Activated CD4-positive, CD25-positive, alpha-beta regulatory T cell treated with anti-CD3 and anti-CD28 coated beads, Interleukin-2, amount 50 U/mL, for 72 hours (primary cell): ENCODE measurements at regions not wholly inside any gene's neighbourhood (a gene's known extent, or its start where the extent isn't known, plus 50 kb on each side); places are given as distances from the start of the nearest gene placed in this dataset.

Experiments
- DNase-seq: peaks from one replicate; pipeline ENCODE4 v3.0.0; 2021

DNA sequence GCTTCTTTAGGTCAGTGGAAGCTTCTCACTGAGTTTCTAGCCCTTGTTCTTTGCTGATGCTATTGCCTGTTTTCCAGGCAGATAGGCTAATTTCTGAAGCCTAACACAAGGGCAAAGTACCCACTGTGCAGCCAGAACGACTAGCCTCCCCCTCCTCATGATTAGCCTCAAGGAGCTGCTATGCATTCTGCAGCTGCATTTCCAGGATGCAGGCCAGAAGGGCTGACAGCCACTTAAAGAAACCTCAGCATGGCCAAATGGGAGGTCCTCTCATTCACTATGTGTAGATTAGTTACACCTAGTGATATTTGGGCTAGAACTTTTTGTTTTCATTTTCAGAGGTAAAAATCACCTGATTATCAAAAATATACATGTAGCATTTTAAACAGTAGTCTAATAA is 216.0 kb downstream of the RAD51AP2 start:
- no peak for DNase-seq

GRCh38 chr2:17301437-17301836 is 216.8 kb downstream of the RAD51AP2 start:
- no peak for DNase-seq

DNA sequence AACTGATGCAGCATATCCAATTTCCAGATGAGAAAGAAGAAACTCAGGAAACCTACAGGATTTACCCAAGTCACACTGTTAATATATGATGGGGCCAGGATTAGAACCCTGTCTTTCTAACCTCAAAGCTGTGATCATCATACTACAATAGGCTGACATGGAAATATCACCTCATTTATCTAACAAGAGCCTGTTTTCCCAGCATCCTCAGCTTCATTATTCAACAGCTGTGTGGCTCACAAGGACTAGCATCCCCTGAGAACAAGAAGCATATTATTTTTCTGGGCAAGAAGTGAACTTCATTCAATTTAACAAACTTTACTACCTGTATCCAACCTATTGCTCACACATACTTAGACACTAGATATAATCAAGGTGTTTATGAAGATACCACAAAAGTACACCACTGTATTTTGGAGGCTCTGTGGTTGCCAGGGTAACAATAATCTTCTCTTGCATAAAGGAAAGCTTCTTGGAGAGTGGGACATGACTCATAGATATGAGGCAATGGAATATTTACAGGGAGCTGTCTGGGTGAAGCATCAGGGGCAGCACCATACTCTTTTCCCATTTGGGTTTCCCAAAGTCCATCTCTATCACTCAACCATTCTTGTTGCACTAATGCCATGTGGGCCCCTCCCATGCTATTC is 218.2 kb downstream of the RAD51AP2 start:
- DNase-seq: no peak

DNA sequence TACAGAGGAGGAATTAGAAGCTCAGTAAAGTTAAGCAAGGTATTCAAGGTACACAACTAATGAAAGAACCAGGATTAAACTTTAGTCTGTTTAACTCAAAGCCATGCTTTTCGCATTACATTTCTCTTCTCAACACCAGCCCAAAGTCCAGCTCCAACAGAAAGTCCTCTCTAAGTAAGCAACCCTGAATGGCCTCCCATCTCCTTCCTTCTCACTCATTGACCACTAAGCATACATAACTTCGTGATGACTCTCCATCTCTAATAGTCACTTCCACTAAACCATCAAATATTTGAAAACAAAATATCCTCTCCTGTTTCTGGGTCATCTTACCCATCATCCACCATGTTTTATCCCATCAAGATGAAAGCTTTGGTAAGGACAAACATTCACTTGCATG is 219.8 kb downstream of the RAD51AP2 start:
- no peak for DNase-seq

GRCh38 chr2:17296686-17297085 is 221.6 kb downstream of the RAD51AP2 start:
- DNase-seq: no peak

- DNase-seq: no peak
Observed at GRCh38 chr2:17289669-17290068, 228.6 kb downstream of the RAD51AP2 start.

GRCh38 chr2:17287183-17287582 is 231.1 kb downstream of the RAD51AP2 start:
- DNase-seq: no peak

- DNase-seq: no peak
Observed at GRCh38 chr2:17282826-17283225, 235.4 kb downstream of the RAD51AP2 start.

DNA sequence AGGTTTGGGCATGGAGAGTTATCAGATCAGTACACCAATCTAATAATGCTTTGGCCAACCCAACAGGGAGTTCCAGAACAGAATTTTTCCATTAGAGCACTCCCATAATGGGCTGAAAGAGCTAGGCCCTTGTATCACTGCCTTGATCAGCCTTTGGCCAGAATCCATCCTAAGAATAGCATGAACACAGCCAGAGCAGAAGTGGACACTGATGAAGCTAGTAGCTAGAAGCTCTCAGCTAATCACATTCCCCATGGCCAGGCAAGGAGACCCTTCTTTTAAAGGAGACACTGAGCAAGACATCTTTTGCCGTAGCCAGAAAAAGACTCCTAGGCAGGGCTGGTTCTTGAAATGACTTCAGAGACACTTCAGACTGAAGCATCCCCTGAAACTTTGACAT is 236.0 kb downstream of the RAD51AP2 start:
- no peak for DNase-seq

- DNase-seq: no peak
Observed at GRCh38 chr2:17276220-17276619, 242.0 kb downstream of the RAD51AP2 start.

DNA sequence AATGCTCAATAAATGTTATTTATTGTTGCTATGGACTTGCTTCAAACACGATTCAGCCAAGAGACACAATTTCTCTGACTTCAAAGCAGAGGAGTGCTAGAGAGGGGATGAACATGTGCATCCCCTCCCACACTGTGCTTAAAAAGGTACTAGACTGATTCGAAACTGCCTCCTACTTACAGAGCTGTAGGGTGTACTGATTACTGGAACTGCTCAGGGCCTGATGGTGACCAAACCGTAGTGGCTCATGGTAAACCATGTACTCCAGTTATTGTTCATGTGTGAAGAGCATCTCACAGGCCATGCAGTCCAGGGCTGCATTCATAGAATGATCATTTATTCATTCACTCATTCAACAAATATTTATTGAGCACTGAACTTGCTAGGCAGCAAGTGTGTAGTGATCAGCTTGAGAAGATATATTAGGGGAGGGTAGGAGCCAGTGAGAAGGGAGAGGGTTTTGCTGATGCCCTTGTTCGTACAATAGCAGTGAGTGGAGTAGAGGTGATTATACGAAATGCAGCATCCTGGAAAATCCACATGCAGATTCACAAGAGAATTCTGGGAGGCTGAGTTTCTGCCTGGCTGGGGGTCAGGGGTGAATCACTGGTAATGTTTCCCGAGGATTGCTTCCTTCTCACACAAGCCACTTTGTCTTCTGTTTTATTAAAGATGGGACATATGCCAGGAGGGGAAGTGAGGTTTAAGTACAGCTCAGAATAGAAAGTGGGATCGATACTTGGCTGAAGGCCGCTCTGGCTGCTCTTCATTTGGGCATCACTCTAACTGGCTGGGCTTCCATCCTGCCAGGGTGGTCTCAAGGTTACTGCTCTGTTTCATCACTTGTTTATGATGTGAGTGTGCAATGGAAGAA is 245.4 kb downstream of the RAD51AP2 start:
- no peak for DNase-seq

GRCh38 chr2:17272170-17272569 is 246.1 kb downstream of the RAD51AP2 start:
- no peak for DNase-seq

DNA sequence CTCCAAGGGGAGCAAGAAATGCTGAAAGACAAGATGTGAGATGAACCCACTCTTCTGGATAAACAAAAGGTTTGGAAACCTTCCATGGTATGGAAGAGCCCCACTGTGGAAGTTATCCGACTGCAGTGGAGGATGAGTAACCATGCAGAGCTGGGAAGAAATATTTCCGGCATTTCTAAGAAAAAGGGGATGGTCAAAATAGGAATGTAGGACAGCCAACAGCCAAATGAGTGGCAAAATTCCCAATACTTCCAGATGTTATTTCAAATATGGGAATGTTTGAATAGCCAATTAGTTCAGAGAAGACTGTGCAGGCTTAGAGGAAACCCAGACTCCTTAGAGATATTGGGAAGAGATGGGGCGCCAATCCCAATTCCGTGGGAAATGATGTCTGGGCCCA is 246.8 kb downstream of the RAD51AP2 start:
- no peak for DNase-seq

- DNase-seq: no peak
Observed at GRCh38 chr2:17270894-17271293, 247.3 kb downstream of the RAD51AP2 start.

DNA sequence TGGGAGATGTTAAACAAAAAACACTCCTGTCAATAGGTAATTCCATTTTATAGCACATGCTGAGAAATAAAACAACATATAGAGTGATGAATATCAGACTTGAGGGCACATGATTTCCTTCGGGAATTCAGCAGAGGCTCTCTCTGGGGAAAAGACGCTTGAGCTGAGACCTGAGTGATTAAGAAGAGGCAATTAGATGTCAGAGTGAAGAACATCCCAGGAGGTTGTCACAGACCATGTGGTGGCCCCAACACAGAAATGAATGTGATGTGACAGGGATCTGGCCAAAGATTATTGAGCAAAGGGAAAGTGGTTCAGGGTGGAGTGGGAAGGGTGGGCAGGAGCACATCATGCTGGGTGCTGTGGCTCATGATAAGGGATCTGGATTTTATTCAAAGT is 254.7 kb downstream of the RAD51AP2 start:
- DNase-seq: no peak

GRCh38 chr2:17262854-17263569 is 255.2 kb downstream of the RAD51AP2 start:
- DNase-seq: no peak

GRCh38 chr2:17259613-17260012 is 258.6 kb downstream of the RAD51AP2 start:
- no peak for DNase-seq

DNA sequence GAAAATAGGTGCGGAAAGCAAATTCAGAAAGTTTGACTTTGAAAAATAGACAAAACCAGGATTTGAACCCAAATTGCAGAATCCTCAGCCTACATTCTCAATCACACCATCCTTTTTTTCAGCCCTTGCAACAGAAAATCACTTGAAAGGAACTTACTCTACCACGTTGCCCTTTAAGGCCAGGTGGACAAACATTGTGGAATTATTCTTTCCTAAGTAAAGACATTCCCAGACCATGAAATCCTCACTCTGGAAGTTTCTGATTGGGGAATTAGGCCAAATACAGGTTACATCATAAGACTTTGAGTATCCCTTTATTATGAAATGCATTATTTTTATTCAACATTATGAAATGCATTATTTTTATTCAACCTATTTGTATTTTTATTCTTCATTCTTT is 259.4 kb downstream of the RAD51AP2 start:
- no peak for DNase-seq

DNA sequence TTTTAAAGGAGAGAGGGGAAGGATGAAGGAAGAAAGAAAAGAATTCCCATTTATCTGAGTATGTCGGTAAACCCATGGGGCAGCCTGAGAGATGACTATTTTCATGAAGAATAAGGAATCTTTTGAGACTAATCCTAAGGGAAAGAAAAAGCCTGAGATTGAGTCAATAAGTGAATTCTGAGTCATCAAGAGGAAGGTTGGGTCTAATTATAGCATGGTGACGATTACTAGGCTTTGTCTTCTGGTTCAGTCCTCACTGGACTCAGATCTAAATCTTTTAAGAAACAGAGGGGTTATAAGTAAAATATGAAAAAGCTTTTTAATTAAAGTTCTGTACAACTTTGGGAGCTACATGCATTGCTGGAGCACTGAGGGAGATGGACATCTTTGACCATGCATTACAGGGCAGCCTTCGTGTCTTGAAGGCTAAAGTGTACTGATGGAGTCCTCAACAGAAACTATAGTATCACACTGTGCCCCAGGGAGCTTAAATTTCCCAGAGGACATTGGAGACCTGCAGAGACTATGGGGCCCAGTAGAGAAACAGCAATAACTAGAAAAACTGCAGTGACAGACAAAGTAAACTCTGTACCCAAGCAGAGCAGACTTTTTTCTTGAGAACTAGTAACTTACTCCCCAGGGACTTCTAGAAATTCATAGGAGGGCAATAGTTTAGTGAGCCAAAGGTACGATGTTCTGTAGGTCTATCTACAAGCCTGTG is 260.9 kb downstream of the RAD51AP2 start:
- no peak for DNase-seq

GRCh38 chr2:17255071-17255470 is 263.2 kb downstream of the RAD51AP2 start:
- DNase-seq: no peak

DNA sequence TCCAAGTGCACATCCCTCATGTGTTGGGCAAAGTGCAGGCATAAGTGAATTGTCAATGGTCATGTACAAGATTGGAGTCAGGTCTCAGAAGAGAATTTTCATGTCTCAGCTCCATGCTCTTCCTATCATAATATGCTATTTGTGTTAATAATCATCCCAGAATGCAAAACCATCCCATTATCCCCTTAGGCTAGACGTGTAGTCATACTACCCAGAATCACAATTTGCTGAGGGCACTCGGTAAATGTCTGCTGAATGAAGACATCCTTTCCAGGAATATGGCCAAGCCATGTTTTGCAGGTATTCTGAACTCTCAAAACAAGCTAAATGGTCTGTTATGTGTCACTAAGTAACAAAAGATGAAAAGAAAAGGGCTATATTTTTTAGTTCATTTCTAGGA is 263.8 kb downstream of the RAD51AP2 start:
- no peak for DNase-seq

DNA sequence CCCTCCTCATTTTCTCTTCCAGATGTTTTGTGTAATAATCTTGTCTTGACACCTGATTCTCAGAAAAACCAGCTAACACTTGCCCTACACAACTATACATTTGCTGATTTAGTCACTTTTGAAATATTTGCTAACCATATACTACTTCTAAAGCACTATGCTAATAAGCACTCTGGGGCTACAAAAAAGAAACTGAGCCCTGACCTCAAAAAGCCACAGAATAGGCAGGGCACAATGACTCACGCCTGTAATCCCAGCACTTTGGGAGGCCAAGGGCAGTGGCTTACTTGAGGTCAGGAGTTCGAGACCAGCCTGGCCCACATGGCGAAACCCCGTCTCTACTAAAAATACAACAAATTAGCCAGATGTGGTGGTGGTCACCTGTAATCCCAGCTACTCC is 266.0 kb downstream of the RAD51AP2 start:
- no peak for DNase-seq

DNA sequence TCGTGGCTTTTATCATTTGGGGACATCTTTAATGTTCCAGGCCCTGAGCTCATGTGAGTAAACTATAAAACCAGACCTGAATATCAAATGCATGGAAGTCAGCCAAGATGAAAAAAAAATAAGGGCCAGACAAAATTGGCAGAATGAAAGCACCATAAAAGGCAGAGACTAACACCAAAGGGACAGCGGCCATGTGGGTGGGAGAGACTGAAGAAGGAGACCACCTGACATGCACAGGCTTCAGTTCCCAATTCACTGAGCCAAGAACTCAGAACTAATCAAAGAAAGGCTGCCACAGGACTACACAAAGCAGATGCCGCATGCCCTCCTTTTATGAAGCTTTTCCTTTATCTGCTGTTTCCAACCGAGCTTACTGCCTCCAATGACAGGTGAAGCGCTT is 267.1 kb downstream of the RAD51AP2 start:
- DNase-seq: no peak
